CD4-positive, alpha-beta T cell treated with Interleukin-6 for 4 hours (primary cell): ENCODE measurements at regions not wholly inside any gene's neighbourhood (a gene's known extent, or its start where the extent isn't known, plus 50 kb on each side); places are given as distances from the start of the nearest gene placed in this dataset.
"Not testable (repeated sequence)": the region's sequence is repeated elsewhere in the genome, so short reads cannot be mapped to it uniquely, and the experiment has no call there.

Experiments
- DNase-seq: peaks from one replicate; pipeline ENCODE4 v3.0.0-alpha.2; 2020; ENCODE audit warnings: mixed read lengths

- no peak for DNase-seq
Observed at GRCh38 chr6:9131616-9132015, 696.3 kb upstream of the SLC35B3 start.

- DNase-seq: no peak
Observed at GRCh38 chr6:9131201-9131600, 695.9 kb upstream of the SLC35B3 start.

DNA sequence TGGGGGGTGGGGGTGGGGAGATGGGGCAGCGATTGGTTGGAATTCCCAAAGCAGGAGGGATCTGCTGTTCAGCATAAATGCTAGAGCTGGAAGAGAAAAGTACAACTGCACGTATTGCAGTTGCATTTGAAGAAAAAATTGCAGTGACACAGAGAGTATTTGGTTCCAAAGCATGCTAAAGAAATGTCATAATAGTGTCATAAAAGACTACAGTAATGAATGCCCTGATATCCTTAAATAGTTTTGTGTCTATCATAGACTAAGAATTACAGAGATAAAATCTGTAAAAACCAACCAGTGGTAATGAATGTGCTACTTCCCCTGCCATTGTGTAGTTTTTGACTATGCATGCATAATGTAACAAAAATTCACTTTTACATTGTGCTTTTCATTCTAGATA is 693.6 kb upstream of the SLC35B3 start:
- DNase-seq: no peak

GRCh38 chr6:9126878-9127560 is 691.7 kb upstream of the SLC35B3 start:
- no peak for DNase-seq

DNA sequence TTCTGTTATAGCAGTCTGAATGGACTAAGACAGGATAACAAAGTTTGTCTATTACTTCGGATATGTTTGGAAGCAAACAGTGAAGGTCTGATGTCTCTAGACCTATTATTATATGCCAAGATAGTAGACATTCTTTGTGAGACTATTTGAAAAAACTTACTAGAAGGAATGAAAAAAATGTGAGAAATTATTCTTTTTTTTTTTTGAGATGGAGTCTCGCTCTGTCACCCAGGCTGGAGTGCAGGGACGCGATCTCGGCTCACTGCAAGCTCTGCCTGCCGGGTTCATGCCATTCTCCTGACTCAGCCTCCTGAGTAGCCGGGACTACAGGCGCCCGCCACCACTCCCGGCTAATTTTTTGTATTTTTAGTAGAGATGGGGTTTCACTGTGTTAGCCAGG is 690.7 kb upstream of the SLC35B3 start:
- not testable (repeated sequence) for DNase-seq

DNA sequence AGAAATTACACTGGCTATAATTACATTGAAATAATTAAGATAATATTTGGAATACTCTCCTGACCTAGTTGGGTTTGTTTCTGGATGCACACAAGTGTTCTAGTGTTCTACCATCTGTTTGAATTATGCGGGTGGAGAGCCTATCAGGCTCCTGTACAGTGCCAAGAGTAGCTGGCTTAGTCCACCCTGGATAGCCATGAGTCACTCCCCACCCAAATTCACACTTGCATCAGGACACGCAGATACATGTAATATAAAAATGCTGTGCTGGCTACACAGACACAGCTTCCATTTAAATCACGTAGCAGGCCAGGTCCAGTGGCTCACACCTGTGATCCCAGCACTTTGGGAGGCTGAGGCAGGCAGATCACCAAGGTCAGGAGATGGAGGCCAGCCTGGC is 686.2 kb upstream of the SLC35B3 start:
- no peak for DNase-seq

- no peak for DNase-seq
Observed at GRCh38 chr6:9116026-9116425, 680.7 kb upstream of the SLC35B3 start.

DNA sequence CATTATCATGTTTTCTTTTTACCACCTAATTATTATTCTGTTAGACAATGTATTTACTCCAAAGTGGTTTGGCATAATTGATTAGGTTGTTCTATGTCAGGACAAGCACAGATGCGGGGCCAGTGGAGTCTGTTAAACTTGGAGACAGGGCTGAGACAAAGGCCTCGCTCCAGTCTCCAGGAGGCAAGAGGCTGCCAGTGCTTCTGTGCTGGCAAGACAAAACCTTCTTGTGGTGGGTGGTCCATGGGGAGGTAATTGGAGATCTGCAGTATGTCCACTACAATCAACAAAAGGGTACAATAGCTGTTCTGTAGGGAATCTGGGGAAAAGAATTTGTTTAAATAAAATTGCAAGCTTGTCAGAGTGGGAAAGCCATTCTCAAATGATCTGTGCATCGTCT is 677.2 kb upstream of the SLC35B3 start:
- DNase-seq: no peak

DNA sequence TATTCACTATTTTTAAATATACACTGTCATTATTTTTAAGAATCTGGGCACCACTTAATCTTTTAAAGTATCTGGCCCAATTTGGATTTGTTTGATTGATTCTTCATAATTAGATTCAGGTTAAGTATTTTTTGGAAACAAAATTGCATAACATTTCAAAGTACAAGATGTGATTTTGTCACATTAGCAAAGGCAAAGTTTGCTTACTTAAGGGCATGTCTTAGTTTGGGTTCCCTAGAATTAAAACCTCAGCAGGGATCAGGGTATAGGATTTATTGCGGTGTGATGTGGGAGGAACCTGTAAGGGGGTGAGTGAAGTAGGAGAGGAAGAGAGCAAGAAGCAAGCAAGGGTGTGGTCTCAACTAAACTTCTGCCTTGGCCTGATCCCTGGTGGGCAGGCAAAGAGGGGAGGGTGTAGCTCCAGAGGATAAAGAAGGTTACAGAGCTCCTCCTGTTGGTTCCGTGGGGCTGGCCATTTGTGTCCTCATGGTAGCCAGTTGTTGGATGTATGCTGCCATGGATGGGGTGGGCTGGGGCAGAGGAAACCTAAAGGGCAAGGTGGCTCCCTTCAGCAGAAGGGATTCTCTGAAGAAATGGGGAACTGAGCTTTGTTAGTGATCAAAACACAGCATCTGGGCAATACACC is 668.7 kb upstream of the SLC35B3 start:
- DNase-seq: no peak

GRCh38 chr6:9101920-9102319 is 666.6 kb upstream of the SLC35B3 start:
- no peak for DNase-seq

DNA sequence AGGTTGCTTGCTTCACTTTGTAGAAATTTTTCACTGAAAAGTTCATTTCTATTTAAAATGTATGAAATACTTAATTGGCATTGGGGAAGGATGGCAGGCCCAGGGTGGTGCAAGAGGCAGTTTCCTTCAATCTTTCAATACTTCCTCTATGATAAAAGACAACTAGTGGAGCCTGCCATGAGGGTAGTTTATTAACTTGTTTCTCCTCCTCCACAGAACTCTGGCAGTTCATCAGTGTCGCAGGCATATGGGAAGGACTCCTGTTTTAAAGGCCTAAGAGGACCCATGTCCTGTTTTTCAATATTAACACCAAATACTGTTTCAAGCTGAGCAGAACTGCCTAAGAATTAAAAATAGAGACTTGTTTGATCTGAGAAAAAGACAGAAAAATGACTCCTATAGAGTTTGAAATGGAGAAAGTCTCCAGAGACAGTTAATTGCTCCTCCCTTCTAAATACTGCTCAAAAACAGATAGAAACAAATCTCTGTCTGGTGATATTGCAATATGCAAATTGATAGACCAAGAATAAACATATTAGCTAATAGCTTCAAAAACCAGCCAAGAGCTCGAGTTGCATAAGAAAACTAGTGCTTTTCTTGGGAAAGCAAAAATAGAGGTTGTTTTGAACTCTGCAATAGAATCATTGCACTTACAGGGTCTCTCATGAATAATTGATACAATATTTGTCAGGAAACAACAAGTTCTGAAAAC is 665.7 kb upstream of the SLC35B3 start:
- DNase-seq: no peak

DNA sequence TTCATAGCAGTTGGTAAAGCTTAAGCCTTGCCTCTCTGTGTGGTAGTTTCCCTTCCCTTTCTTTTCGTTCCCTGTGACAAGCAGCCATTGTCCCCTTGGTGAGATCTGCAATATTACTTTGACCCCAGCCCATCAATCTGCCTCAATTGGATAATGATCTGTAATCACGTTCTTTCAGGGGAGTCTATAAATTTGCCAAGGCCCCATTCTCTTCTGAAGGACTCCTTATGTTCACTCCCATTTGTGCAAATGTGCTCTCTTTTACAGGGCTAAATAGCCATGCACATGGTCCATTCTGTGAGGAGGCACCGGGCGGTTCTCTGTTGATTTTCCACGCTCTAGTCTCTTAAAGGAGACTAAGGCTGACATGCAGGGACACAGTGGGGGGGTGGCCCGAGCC is 660.4 kb upstream of the SLC35B3 start:
- no peak for DNase-seq

GRCh38 chr6:9095137-9095536 is 659.8 kb upstream of the SLC35B3 start:
- DNase-seq: no peak

DNA sequence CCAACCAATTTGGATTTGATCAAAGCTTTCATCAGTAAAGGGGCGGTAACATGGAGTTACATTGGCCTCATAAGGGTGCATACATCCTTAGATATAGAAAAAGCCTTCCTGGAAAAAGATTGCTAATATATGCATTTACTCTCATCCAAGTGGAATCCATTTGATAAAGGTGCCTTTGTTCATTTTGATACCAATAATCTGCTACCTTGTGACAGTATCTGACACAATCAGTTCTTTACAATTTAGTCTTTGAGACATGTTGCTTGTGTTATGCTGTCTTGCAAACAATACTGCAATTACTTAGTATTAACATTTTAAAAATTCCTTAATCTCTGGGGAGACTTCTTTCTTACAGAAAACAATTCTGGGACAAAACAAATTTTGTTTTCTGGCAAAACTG is 654.4 kb upstream of the SLC35B3 start:
- no peak for DNase-seq

- DNase-seq: no peak
Observed at GRCh38 chr6:9087470-9087869, 652.1 kb upstream of the SLC35B3 start.

DNA sequence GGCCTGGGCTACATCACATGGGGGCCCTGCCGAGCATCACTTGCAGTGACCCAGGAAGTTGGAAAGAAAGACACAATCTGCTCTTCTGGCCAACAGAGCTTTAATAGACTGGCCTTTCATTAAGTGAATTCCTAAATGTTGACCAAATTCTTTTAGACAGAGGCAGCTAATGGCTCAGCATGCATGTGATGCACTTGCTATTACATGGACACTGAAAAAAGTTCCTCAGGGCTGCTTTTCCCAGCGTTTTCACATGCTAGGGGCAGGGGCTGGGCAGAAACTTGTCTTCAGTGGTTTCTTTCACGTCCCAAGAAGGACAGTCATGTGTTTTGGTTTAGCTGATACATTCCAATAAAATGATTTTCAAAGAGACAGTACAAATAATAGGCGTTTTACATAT is 651.0 kb upstream of the SLC35B3 start:
- no peak for DNase-seq

DNA sequence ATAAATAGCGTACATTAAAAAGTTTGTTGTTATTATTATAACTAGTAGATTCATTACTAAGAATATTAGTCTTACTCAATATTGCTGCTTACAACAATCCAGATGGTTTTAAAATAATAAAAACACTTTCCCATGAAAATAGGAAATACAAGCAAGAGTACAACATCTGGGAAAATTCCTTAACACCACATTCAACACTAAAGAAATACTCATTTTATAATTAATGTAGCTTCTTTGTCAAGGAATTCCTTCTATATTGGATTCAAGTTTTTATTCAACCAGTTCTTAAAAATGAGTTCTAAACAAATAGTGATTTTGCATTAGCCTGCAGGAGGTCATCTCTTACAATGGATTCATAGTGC is 650.3 kb upstream of the SLC35B3 start:
- DNase-seq: no peak

DNA sequence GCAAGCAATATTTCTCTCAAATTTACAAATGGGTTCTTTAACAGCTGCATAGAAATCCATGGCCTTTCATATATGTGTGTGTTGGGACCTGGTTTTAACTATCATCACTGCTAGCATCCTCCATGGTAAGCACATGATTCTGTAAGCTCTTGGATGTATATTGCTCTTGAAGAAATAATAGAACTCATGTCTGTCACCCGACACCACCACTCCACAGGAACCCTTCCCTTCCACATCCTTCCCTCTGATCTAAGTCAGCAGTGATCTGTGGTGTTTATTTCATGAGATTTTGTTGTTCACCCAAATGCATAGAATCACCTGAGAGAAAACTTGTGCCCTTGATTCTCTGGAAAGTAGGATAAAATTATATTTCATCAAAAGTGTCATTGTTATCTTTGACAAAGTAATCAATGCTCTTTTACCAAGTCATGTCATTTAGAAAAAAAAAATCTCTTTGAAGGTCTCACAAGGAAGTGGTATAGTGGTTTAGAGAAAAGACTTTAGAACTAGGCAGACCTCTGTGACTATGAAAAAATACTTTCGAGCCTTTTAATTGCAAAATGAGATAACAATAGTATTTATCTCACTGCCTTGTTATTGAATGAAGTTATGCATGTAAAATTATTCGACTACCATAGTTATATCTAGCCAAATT is 649.8 kb upstream of the SLC35B3 start:
- no peak for DNase-seq

- no peak for DNase-seq
Observed at GRCh38 chr6:9083108-9083507, 647.8 kb upstream of the SLC35B3 start.

DNA sequence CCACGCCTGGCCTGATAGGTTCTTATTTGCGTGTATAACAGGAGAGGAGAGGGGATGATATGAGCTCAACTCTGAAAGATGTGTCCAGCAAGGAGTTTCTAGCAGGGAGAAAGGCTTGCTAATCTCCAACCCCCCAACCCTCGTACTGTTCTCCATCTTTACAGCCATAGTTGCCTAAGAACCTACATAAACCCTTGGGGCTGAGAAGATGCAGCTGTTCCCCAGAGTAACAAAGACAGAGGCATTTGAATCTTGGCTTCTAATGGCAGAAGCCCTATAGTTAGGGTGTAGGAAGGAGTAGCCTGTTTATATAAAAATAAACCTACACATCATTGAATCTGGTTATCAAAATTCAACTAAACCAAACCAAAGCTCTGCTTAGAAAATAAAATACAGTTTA is 631.4 kb upstream of the SLC35B3 start:
- no peak for DNase-seq

GRCh38 chr6:9064156-9064555 is 628.8 kb upstream of the SLC35B3 start:
- no peak for DNase-seq

DNA sequence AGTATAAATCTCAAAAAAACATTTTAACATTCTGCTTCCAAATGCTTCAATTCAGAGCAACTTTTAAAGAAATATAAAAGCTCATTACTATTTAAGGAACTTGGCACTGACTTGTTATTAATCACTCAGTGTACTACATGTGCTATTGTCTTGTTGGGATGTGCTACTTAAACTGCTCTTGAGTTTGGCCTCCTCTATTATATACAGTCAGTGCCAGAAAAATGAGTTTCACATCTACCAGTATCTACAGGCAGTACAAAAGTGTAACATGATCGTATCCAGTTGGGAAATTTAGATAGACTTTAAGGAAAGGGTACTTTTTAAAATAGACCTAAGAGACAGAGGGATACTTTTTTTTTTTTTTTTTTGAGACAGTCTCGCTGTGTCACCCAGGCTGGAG is 627.3 kb upstream of the SLC35B3 start:
- no peak for DNase-seq

DNA sequence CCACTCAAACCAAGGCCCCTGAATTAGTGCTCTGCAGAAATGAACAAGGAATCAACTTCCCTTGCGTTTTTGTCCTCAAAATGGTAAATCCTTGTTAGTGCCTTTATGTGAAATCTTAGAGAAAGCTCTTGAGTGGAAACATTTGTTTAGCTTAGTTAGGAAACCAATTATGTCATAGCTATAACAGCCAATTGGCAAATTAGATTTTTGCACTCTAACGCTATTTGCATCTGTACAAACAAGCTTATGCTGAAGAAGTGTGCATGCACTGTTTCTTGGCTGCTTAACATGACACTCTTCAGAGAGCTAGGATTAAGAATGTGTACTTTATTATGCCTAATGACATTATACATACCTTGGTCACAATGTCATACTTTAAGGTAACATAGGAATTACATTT is 622.6 kb upstream of the SLC35B3 start:
- DNase-seq: no peak

DNA sequence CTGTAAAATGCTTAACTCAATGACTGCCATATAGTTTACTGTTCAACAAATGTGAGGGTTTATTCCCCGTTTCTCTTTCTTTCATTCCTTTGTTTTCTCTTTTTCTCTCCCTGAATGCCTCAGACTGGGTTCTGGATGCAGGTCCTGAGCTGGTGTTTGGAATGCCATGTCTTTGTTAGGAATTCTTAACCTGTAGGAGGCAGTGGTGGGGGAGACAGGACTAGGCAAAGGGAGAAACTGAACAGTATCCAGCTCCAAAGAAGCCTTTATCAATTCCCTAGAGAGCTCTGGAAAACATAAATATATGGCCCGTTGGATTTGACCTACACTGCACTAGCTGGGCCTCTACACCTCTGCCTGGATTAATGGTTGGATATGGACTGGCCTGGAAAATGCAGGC is 621.2 kb upstream of the SLC35B3 start:
- DNase-seq: no peak
